CD4-positive, alpha-beta T cell treated with Interleukin-21 for 1 hour (primary cell): ENCODE measurements at regions not wholly inside any gene's neighbourhood (a gene's known extent, or its start where the extent isn't known, plus 50 kb on each side); places are given as distances from the start of the nearest gene placed in this dataset.

Experiments used
- DNase-seq: peaks from one replicate; pipeline ENCODE4 v3.0.0-alpha.2; 2020

- DNase-seq = no peak
These were observed 376.6 kb upstream of the SLCO3A1 start for GRCh38 chr15:91476861-91477260.

DNA sequence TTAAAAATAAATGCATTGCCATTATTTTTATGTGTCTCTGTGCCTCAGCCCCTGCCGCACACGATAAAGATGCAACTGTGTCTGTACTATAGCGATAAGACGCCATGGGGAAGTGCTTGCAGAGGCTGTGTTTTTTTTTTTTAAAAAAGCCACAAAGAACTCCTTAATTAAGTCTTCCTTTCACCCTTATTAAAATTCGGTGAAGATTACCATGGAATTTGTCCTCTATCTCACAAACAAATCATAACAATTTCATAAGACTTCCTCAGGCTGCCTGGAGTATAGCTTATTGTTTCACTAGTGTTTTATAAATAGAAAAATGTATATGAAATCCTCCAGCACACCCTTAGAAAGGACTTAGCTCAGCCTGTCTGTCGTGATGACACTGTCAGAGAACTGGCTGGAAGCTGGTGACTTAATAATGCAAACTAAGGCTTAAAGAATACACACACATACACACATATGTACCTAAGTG lies 374.8 kb upstream of the SLCO3A1 start:
- no peak for DNase-seq

DNA sequence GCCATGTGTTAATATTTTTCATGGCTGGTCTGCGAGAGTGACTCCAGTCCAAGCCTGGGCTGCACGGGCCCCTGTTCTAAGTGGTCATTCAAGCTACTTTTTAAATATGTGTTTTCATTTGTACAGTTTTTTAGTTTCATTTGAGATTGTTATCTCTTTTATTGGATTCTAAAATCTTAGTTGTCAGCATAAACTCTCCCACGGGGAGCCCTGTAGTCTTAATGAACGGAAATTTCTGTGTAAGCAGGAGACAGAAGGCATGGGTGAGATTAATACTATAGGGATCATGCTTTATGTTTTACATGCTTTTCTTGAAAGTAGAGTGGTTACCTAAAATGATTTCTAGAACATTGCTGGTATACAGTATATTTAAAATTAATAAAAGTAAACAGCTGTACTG lies 373.1 kb upstream of the SLCO3A1 start:
- DNase-seq = no peak

- DNase-seq = peak; percentile 70
These were observed 370.7 kb upstream of the SLCO3A1 start for GRCh38 chr15:91482799-91483198.

- no peak for DNase-seq
These were observed 369.4 kb upstream of the SLCO3A1 start for GRCh38 chr15:91484141-91484540.

GRCh38 chr15:91488452-91488851 lies 365.1 kb upstream of the SLCO3A1 start:
- no peak for DNase-seq

DNA sequence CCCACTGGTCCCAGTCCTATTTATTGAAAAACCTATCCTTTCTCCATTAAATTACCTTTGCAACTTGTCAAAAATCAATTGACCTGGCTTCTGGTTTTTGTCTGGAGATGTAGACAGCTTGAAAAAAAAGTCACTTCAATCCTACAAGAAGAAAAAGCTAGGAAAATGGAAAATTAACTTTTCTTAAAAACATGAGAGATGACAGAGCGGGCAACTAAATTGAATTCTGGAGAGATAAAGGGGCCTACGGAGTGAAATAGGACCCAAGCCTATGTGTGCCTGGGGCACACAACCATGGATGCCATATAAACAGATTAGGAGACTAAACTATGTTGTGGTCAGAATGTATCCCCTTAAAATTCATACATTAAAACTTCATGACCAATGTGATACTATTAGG lies 363.3 kb upstream of the SLCO3A1 start:
- DNase-seq = no peak

DNA sequence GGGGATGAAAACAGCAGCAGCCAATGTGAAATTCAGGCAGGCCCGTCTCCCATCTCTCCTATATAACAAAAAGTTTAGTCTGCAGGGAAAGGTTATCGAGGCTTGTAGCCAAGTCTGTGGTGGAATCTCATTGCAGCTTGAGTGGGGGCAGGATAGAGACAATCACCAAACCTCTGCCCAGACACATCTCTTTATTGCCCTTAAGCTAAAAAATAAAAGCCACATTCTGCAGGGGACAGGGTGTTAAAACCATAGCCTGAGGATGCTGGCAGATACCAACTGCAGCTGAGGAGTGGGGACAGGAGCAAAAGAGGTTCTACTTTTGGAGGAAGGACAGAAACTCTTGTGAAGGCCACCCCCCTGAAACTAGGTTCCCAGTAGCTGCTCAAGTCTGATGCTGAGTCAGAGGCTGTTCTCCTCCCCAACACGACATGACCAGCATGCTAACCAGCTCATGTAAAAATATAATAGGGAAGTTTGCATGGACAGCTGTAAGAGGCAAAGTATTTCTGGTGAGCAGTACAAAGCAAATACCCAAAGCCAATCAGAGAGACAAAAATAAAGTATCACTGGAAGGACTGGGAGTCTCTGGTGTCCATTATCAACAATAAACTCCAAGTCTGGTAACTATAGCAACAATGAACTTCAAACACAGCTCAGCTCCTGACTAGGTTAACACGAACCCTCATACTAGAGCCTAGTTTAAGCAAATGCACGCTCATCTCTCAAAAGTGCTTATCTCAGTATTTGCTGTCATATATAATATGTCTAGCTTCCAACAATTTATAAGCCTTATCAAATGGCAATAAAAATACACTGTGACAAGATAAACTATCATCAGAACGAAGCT lies 362.2 kb upstream of the SLCO3A1 start:
- DNase-seq = peak; percentile 49

- no peak for DNase-seq
These were observed 356.5 kb upstream of the SLCO3A1 start for GRCh38 chr15:91496754-91497691.

GRCh38 chr15:91498046-91498748 lies 355.3 kb upstream of the SLCO3A1 start:
- no peak for DNase-seq

DNA sequence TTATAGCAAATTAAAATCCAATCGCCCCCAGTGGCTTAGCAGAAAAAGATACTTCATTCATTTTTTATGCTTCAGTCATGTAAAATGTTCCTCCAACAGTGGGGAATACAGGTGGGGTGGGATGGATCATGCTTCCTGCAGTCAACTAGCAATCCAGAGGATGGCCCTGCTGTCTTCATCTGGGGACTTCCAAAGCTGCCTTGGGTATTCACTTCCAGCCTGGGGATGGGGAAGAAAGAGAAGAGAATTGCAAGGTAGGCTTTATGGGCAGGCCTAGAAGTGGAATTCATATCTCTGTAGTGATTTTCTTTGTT lies 354.8 kb upstream of the SLCO3A1 start:
- no peak for DNase-seq

- DNase-seq = no peak
These were observed 353.6 kb upstream of the SLCO3A1 start for GRCh38 chr15:91499774-91500383.

- no peak for DNase-seq
These were observed 344.9 kb upstream of the SLCO3A1 start for GRCh38 chr15:91508633-91509032.

DNA sequence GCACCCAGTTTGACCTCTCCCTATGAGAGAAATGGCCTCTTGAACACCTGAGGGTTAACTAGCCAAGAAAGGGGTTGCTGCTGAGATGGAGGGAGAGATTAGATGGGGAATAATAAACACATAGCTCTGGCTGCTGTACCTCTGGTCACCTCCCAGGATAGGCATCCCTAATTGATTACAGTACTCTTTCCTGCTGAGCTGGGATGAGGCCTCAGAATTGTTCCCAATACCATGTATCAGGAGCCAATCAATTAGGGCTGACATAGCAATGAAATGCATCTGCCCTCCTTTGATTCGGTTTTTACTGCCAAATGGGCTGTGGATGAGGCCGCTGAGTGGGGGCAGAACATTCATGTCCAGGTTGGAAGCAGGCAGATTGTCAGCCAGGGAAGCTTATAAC lies 339.4 kb upstream of the SLCO3A1 start:
- DNase-seq = no peak

GRCh38 chr15:91515188-91515754 lies 338.2 kb upstream of the SLCO3A1 start:
- DNase-seq = no peak

DNA sequence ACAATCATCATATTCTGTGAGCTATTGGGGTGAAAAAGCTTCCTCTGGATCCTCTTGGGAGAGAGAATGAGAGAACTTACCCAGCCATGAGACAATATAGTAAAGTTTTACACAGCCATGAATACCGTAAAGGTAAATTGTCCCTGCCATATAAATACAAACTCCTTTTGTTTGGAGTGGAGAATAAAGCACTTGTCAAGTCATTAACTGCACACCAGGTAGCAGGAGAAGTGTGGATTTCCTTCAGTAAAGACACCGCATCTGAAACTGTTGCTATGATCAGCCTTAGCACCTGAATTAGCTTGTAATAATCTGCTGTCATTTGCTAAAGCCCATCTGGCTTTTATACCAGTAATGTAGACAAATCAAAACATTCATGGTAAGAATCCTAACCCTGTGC lies 336.6 kb upstream of the SLCO3A1 start:
- no peak for DNase-seq

DNA sequence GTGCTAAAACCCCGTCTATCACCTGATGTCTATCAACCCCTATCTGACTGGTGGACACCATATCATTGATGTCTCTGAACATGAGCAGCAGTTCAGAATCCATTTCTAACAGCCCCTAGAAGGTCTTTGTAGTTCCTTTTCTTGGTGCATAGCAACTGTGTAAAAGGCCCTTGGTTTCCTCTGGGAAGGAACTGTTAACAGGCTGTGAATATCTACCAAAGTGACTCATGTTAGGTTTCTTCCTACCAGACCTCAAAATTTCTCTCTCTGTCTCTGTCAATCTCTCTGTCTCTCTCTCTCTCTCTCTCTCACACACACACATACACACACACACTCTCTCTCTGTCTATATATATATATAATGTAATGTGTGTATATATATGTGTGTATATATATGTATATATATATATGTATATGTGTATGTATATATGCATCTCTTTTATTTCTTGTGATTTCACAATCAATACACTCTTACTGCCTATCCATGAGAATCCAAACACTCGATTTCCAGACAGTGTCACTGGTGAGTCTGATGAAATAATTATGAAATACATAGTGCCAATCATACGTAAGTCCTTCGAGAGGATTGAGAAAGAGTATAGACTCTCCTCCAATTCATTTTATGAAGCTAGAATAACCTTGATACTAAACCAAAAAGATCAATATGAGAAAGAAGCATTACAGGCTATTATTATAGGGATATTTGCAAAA lies 335.9 kb upstream of the SLCO3A1 start:
- DNase-seq = no peak

DNA sequence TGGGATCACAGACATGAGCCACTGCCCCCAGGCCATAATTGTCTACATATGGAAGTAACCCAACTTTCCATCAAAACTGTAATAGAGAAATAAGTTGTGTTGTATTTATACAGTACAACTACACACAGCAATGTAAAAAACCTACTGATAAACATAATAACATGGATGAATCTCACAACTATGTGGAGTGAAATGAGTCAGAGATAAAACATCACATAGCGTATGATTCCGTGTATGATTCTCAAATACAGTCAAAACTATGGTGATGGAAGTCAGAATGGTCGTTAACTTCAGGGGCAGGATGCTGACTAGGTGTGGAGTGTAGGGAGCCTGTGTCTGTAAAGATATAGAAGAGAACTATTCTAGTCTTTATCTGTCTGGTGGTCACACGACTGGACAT lies 332.7 kb upstream of the SLCO3A1 start:
- no peak for DNase-seq

DNA sequence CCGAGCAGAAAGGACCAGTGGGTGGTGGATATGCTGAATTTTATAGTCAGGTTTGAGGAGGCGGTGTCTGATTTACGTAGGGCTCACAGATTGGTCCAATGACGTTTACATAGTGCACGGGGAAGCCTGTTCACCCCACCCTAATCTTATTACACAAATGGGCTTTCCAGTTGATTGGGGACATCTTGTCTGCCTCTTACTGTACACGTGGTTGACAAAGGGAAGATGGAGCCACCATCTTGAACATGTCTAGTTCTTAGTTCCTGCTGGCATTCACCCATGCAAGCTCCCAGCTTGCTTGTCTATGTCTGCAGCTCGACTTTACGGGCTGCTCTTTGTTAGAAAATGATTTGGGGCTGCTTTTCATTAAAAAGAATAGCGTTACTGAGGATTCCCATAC lies 332.0 kb upstream of the SLCO3A1 start:
- no peak for DNase-seq

GRCh38 chr15:91521996-91522395 lies 331.5 kb upstream of the SLCO3A1 start:
- DNase-seq = no peak

DNA sequence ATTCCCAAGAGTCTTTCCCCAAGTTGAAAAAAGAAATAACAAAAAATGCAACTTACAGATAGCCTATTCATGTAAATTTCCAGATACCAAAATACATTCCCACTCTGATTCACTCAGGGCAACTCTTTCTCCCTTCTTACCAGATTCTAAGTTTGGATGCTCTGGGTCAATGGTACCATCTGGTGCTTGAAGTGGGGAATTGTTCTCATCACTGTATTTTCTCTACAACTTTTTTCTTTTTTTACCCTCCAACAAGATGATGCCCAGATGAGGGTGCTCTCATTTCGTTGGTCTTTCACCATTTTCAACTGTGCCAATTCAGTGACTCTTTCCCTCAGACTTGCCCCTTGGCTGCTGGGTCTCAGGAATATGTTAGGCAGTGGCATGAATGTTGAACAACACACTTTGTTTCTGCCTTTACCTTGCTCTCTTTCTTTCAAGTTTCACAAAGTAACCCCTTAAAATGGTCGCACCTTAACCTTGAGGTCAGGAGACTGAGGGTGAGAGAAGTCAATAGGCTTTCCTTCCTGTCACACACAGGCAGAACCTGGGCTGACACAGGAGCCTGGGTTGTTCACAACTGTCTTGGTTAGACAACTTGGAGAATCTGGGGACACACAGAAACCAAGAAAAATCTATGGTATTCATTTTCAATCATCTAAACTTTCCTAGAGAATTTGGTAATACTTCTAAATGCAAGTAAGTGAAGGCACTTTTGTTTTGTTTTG lies 330.7 kb upstream of the SLCO3A1 start:
- peak; percentile 68 for DNase-seq
